ENCODE measurements at regions not wholly inside any gene's neighbourhood (a gene's known extent, or its start where the extent isn't known, plus 50 kb on each side); places are given as distances from the start of the nearest gene placed in this dataset.

GRCh38 chr12:61646639-61647038 lies 613.6 kb upstream of the USP15 start:
- H3K27me3 ChIP-seq (ENCODE audit: control insufficient read depth in 2 of 2, insufficient read depth in 2 of 2, low read length in 2 of 2) = no peaks in the 10 kb centered on the region
- no peak overlapping the region for H3K4me3 Mint-ChIP-seq
- H3K27me3 Mint-ChIP-seq (ENCODE audit: low read depth in 3 of 3) = no peaks in the 10 kb centered on the region
- DNase-seq = no peak
- H3K36me3 Mint-ChIP-seq = no peaks in the 10 kb centered on the region
- H3K9me3 ChIP-seq (replicated peaks in 1 of 2; ENCODE audit: control insufficient read depth in 1 of 2, insufficient read depth in 1 of 2, low read length in 2 of 2) = no peaks in the 10 kb centered on the region
- no peak overlapping the region for H3K9ac ChIP-seq (ENCODE audit: insufficient read depth, low read length, poor library complexity, severe bottlenecking)
- 86% methylated on average over 2 of the region's 3 CpGs for WGBS (ENCODE audit: insufficient coverage)
- H3K27ac ChIP-seq (ENCODE audit: low read depth in 1 of 2, low read length in 2 of 2) = no peak overlapping the region
- H3K4me1 Mint-ChIP-seq = no peaks in the 10 kb centered on the region
- TF ChIP-seq CTCF (IDR thresholded peaks at IDR 0.05) = no peak
- peaks cover 0 to 6% (median 2%) of the 10 kb centered on the region in 7 donors for H3K9me3 Mint-ChIP-seq
- intact Hi-C loops (cut with micrococcal nuclease) = no loop called here
- H2AFZ ChIP-seq (ENCODE audit: insufficient read depth, low read depth, low read length, poor library complexity, severe bottlenecking) = no peak overlapping the region
- no peak overlapping the region for H3K4me2 ChIP-seq (replicated peaks; ENCODE audit: extremely low read depth, low read length, poor library complexity, severe bottlenecking)
- H4K20me1 ChIP-seq (ENCODE audit: insufficient read depth, low read length) = no peaks in the 10 kb centered on the region
- no peaks in the 10 kb centered on the region for H3K4me1 ChIP-seq (ENCODE audit: control insufficient read depth in 1 of 2, insufficient read depth in 2 of 2, low read length in 2 of 2)
- H3K27ac Mint-ChIP-seq = no peak overlapping the region
- H3K4me3 ChIP-seq (replicated peaks in 1 of 3; ENCODE audit: low read depth in 2 of 3, low read length in 3 of 3) = no peak overlapping the region
- no peaks in the 10 kb centered on the region for H3K79me2 ChIP-seq (ENCODE audit: insufficient read depth, low read length)
- H3K36me3 ChIP-seq (replicated peaks in 1 of 2; ENCODE audit: control insufficient read depth in 1 of 2, insufficient read depth in 2 of 2, low read length in 2 of 2) = no peaks in the 10 kb centered on the region

- Histone ChIP-seq H2AFZ (ENCODE audit: insufficient read depth, low read depth, low read length, poor library complexity, severe bottlenecking) (no peak overlapping the region), H3K36me3 (replicated peaks in 1 of 2; ENCODE audit: control insufficient read depth in 1 of 2, insufficient read depth in 2 of 2, low read length in 2 of 2) (no peaks in the 10 kb centered on the region), H3K4me2 (replicated peaks; ENCODE audit: extremely low read depth, low read length, poor library complexity, severe bottlenecking) (no peak overlapping the region), H4K20me1 (ENCODE audit: insufficient read depth, low read length) (no peaks in the 10 kb centered on the region), H3K79me2 (ENCODE audit: insufficient read depth, low read length) (no peaks in the 10 kb centered on the region), H3K27ac (ENCODE audit: low read depth in 1 of 2, low read length in 2 of 2) (no peak overlapping the region), H3K4me1 (ENCODE audit: control insufficient read depth in 1 of 2, insufficient read depth in 2 of 2, low read length in 2 of 2) (no peaks in the 10 kb centered on the region), H3K4me3 (replicated peaks in 1 of 3; ENCODE audit: low read depth in 2 of 3, low read length in 3 of 3) (no peak overlapping the region), H3K27me3 (ENCODE audit: control insufficient read depth in 2 of 2, insufficient read depth in 2 of 2, low read length in 2 of 2) (no peaks in the 10 kb centered on the region), H3K9ac (ENCODE audit: insufficient read depth, low read length, poor library complexity, severe bottlenecking) (no peak overlapping the region), H3K9me3 (replicated peaks in 1 of 2; ENCODE audit: control insufficient read depth in 1 of 2, insufficient read depth in 1 of 2, low read length in 2 of 2) (no peaks in the 10 kb centered on the region)
- Mint-ChIP-seq H3K4me3 (no peak overlapping the region), H3K27me3 (ENCODE audit: low read depth in 3 of 3) (no peaks in the 10 kb centered on the region), H3K4me1 (no peaks in the 10 kb centered on the region), H3K27ac (peak overlapping the region in 1 of 7 donors; percentile 28), H3K9me3 (peaks cover 0 to 6% (median 2%) of the 10 kb centered on the region in 7 donors), H3K36me3 (no peaks in the 10 kb centered on the region)
- no peak for DNase-seq
- TF ChIP-seq CTCF (IDR thresholded peaks at IDR 0.05) = no peak
- WGBS (ENCODE audit: insufficient coverage) = no CpG with 5 or more reads among the region's 2 CpGs
- intact Hi-C loops (cut with micrococcal nuclease) = no loop called here
These were observed 612.6 kb upstream of the USP15 start for GRCh38 chr12:61647566-61647965.

All from CD14-positive monocyte (primary cell).